Loucy (cell line): ENCODE measurements at regions not wholly inside any gene's neighbourhood (a gene's known extent, or its start where the extent isn't known, plus 50 kb on each side); places are given as distances from the start of the nearest gene placed in this dataset.
"Not testable (repeated sequence)": the region's sequence is repeated elsewhere in the genome, so short reads cannot be mapped to it uniquely, and the experiment has no call there.

Experiments
- EZH2phosphoT487 ChIP-seq: fragments of 200-600 bp; IDR thresholded peaks from 2 replicates; pipeline ENCODE4 v1.6.1; 2018; ENCODE audit warnings: antibody characterized with exemption, mild to moderate bottlenecking, moderate library complexity, borderline replicate concordance
- TF ChIP-seq, protein P1 (sequence below): fragments of 200-600 bp; sonication (generic); conservative IDR thresholded peaks from 2 replicates; pipeline ENCODE4 v1.5.1; 2014; ENCODE audit warnings: mild to moderate bottlenecking, antibody characterized with exemption, low read length

DNA sequence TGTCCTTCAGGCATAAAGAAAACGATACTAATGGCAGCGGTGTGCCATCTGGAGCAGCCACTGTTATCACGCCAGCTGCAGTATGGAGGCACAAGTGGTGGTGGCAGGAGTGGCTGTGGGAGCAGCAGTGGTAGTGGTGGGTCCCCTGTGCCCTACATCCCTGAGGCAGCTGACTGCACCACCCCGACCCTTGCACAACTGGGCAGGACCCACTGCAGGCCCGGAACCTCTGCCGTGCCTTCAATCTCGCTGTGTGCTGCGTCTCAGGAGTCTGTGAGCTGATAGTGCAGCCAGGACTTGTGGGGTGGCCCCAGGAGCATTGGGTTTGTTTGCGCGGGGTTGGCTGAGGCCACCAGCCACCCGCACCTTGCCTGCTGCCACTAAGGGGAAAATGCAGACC, 1718.0 kb downstream of the SPATA31A7 start:
- TF ChIP-seq, protein P1, sequence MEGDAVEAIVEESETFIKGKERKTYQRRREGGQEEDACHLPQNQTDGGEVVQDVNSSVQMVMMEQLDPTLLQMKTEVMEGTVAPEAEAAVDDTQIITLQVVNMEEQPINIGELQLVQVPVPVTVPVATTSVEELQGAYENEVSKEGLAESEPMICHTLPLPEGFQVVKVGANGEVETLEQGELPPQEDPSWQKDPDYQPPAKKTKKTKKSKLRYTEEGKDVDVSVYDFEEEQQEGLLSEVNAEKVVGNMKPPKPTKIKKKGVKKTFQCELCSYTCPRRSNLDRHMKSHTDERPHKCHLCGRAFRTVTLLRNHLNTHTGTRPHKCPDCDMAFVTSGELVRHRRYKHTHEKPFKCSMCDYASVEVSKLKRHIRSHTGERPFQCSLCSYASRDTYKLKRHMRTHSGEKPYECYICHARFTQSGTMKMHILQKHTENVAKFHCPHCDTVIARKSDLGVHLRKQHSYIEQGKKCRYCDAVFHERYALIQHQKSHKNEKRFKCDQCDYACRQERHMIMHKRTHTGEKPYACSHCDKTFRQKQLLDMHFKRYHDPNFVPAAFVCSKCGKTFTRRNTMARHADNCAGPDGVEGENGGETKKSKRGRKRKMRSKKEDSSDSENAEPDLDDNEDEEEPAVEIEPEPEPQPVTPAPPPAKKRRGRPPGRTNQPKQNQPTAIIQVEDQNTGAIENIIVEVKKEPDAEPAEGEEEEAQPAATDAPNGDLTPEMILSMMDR: not testable (repeated sequence)
- not testable (repeated sequence) for TF ChIP-seq EZH2phosphoT487
